Left renal cortex interstitium (tissue), 4 donors: ENCODE measurements at regions not wholly inside any gene's neighbourhood (a gene's known extent, or its start where the extent isn't known, plus 50 kb on each side); places are given as distances from the start of the nearest gene placed in this dataset.
"Not testable (repeated sequence)": the region's sequence is repeated elsewhere in the genome, so short reads cannot be mapped to it uniquely, and the experiment has no call there.

Source experiments
- DNase-seq, 4 donors: peaks; one replicate each; pipeline ENCODE4 v3.0.0-alpha.2; 2013; ENCODE audit warnings: low read depth in 4 of 4, low spot score in 2 of 4, missing footprints in 1 of 4

DNA sequence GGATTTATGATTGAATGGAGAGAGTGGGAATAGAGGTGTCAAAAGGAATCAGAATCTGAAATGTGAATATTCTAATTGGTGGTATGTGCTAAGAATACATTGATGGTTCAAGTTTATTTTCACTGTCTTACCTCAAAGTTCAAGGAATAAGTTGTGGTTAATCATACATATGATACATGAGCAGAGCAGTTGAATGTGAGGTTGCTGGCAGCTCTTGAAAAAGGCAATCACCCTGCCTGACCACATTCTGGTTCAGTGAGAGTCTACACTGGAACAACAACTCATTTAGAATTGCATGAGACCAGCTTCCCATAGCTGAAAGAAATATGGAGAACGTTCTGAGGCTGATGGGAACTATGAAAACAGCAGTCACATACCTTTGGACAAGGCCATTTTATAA, 68.3 kb upstream of the ARHGAP29 start:
- DNase-seq = no peak

DNA sequence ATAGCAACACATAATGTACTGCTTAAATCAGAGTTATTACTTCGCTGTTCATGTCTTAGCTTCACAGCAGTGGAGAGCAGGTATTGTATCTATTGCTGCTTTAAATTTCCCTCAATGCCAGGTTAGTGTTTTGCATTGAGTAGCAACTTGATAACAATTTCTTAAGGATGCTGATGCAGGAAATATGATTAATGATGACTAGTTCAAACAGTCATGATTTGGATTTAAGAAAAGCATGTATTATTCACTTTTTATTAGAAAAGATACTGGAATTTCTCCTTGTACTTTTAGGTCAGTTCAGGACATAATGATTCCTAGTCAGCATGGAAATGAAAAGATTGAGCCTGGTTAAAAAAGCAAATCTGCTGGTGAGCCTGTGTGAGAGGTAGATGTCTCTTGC, 67.2 kb upstream of the ARHGAP29 start:
- no peak for DNase-seq

GRCh38 chr1:94303005-94303404, 65.6 kb upstream of the ARHGAP29 start:
- no peak for DNase-seq

GRCh38 chr1:94302497-94302896, 65.1 kb upstream of the ARHGAP29 start:
- no peak for DNase-seq

GRCh38 chr1:94301186-94301585, 63.8 kb upstream of the ARHGAP29 start:
- no peak for DNase-seq

GRCh38 chr1:94300731-94301130, 63.3 kb upstream of the ARHGAP29 start:
- no peak for DNase-seq

- no peak for DNase-seq
Observed at GRCh38 chr1:94299627-94300553, 62.5 kb upstream of the ARHGAP29 start.

DNA sequence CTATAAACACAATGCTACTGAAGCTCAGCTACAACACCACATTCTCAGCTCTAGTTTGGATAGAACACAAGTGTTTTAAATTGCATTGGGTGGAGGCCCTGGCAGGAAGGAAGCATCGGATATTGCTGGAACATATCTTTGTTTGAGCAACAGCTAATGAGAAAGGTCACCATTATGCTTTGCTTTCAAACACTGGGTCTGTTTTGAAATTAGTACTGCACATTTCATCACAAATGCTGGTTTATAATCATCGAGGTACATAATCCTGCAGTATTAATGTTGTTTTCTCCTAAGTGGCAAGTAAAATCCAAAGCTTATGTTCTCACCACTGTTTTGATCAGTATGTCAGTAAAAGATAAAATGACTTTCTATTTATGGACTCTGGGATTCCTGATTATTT, 61.5 kb upstream of the ARHGAP29 start:
- no peak for DNase-seq

DNA sequence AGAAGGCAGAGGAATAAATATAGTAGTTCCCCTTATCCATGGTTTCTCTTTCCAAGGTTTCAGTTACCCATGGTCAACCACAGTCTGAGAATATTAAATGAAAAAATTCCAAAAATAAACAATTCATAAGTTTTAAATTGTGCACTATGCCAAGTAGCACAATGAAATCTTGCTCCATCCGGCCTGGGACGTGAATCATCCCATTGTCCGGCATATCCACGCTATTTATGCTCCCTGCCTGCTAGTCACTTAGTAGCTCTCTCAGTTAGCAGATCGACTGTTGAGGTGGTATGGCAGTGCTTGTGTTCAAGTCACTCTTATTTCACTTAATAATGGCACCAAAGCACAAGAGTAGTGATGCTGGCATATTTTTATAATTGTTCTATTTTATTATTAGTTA, 58.6 kb upstream of the ARHGAP29 start:
- no peak for DNase-seq

DNA sequence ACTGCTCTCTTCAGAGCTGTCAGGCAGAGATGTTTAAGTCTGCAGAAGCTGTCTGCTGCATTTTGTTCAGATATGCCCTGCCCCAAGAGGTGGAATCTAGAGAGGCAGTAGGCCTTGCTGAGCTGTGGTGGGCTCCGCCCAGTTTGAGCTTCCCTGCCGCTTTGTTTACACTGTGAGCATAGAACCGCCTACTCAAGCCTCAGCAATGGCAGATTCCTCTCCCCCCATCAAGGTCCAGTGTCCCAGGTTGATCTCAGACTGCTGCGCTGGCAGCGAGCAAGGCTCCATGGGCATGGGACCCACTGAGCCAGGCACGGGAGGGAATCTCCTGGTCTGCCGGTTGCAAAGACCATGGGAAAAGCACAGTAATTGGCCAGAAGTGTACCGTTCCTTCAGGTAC, 55.6 kb upstream of the ARHGAP29 start:
- DNase-seq = not testable (repeated sequence)

DNA sequence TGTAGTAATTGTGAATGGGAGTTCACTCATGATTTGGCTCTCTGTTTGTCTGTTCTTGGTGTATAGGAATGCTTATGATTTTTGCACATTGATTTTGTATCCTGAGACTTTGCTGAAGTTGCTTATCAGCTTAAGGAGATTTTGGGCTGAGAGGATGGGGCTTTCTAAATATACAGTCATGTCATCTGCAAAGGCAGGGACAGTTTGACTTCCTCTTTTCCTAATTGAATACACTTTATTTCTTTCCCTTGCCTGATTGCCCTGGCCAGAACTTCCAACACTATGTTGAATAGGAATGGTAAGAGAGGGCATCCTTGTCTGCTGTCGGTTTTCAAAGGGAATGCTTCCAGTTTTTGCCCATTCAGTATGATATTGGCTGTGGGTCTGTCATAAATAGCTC, 51.9 kb upstream of the ARHGAP29 start:
- DNase-seq = not testable (repeated sequence)
